ENCODE measurements at regions not wholly inside any gene's neighbourhood (a gene's known extent, or its start where the extent isn't known, plus 50 kb on each side); places are given as distances from the start of the nearest gene placed in this dataset.

DNA sequence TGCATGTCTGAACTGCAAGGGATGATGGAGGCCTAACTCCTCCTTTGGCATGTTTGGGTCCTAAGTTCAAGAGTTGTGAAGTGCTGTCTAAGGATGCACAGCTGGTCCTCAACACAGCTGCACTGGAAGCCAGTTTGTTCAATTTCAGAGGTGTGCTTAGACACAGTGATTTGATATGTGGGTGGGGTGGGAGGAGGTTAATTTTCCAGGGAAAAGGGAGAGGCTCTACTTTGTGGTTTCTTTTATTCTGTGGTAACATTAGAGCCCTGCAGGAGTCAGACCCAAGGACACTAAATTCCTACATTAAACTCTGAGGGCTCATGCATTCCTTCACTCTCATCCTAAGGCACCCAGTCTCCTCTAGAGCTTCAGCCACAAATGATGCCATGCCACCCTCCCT is 188.4 kb upstream of the MAST4 start:
- Histone ChIP-seq H2AFZ (ENCODE audit: low read length) (no peak overlapping the region), H3K4me2 (ENCODE audit: low read depth, low read length) (no peak overlapping the region), H3K4me3 (replicated peaks in 1 of 3; ENCODE audit: insufficient read depth in 1 of 3, low read depth in 2 of 3, low read length in 3 of 3) (no peak overlapping the region), H3K27ac (ENCODE audit: extremely low read length, insufficient read depth, low read length) (no peak overlapping the region), H3K9me3 (ENCODE audit: low read length) (no peaks in the 10 kb centered on the region), H3K36me3 (replicated peaks in 1 of 2; ENCODE audit: control insufficient read depth in 1 of 2, insufficient read depth in 2 of 2, low read length in 2 of 2) (no peaks in the 10 kb centered on the region), H3K4me1 (ENCODE audit: insufficient read depth, low read length) (no peaks in the 10 kb centered on the region), H3K9ac (ENCODE audit: insufficient read depth, low read depth, low read length) (no peak overlapping the region), H3K79me2 (ENCODE audit: insufficient read depth, low read length) (no peaks in the 10 kb centered on the region), H3K27me3 (ENCODE audit: control insufficient read depth in 1 of 2, insufficient read depth in 2 of 2, low read length in 2 of 2) (peaks cover 0 to 2% of the 10 kb centered on the region in 2 experiments; a peak in 1 of 5 replicates), H4K20me1 (ENCODE audit: insufficient read depth, low read length) (no peaks in the 10 kb centered on the region)
- ATAC-seq (no peak), FAIRE-seq (no peak), DNase-seq (ENCODE audit: low spot score) (no peak)
- in situ Hi-C loops (cut with HindIII; ENCODE audit: extremely low pct_ligation_motif_present, low pct_unique_long_range_greater_than_20kb) (no loop called here), intact Hi-C loops (cut with micrococcal nuclease; ENCODE audit: unreplicated experiment) (no loop called here)
- ChIA-PET CTCF (ENCODE audit: low intra/inter-chr PET ratio, low total read pairs) (no interaction called here), POLR2A (no interaction called here)
- no peak for TF ChIP-seq PHF21A (CRISPR knock-in tag; IDR thresholded peaks at IDR 0.05)
- no peak for TF ChIP-seq ZNF234 (CRISPR knock-in tag; conservative IDR thresholded peaks at IDR 0.05)
- TF ChIP-seq NFRKB (IDR thresholded peaks at IDR 0.05): no peak
- TF ChIP-seq, protein P1, sequence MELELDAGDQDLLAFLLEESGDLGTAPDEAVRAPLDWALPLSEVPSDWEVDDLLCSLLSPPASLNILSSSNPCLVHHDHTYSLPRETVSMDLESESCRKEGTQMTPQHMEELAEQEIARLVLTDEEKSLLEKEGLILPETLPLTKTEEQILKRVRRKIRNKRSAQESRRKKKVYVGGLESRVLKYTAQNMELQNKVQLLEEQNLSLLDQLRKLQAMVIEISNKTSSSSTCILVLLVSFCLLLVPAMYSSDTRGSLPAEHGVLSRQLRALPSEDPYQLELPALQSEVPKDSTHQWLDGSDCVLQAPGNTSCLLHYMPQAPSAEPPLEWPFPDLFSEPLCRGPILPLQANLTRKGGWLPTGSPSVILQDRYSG (CRISPR knock-in tag; IDR thresholded peaks at IDR 0.05): no peak
- no peak for TF ChIP-seq ISX (CRISPR knock-in tag; conservative IDR thresholded peaks at IDR 0.05)
- no peak for TF ChIP-seq ZNF253 (CRISPR knock-in tag; IDR thresholded peaks at IDR 0.05; ENCODE audit: borderline replicate concordance)
- TF ChIP-seq, protein P2, sequence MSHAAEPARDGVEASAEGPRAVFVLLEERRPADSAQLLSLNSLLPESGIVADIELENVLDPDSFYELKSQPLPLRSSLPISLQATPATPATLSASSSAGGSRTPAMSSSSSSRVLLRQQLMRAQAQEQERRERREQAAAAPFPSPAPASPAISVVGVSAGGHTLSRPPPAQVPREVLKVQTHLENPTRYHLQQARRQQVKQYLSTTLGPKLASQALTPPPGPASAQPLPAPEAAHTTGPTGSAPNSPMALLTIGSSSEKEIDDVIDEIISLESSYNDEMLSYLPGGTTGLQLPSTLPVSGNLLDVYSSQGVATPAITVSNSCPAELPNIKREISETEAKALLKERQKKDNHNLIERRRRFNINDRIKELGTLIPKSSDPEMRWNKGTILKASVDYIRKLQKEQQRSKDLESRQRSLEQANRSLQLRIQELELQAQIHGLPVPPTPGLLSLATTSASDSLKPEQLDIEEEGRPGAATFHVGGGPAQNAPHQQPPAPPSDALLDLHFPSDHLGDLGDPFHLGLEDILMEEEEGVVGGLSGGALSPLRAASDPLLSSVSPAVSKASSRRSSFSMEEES (CRISPR knock-in tag; IDR thresholded peaks at IDR 0.05): no peak
- TF ChIP-seq, protein P3, sequence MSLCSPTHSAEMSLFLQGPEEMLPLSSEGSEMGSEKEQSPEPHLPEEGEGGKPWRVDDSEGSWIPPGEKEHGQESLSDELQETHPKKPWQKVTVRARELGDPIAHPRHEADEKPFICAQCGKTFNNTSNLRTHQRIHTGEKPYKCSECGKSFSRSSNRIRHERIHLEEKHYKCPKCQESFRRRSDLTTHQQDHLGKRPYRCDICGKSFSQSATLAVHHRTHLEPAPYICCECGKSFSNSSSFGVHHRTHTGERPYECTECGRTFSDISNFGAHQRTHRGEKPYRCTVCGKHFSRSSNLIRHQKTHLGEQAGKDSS (CRISPR knock-in tag; IDR thresholded peaks at IDR 0.05; ENCODE audit: borderline replicate concordance, low read depth): no peak
- no peak for TF ChIP-seq POGZ (CRISPR knock-in tag; IDR thresholded peaks at IDR 0.05)
- TF ChIP-seq ZNF564 (CRISPR knock-in tag; IDR thresholded peaks at IDR 0.05): no peak
- no peak for TF ChIP-seq SRSF1 (optimal IDR thresholded peaks at IDR 0.05; ENCODE audit: low read depth, low read length)
- no peak for TF ChIP-seq ZFP1 (CRISPR knock-in tag; IDR thresholded peaks at IDR 0.05)
- TF ChIP-seq SMAD3 (CRISPR knock-in tag; IDR thresholded peaks at IDR 0.05): no peak
- TF ChIP-seq, protein P4, sequence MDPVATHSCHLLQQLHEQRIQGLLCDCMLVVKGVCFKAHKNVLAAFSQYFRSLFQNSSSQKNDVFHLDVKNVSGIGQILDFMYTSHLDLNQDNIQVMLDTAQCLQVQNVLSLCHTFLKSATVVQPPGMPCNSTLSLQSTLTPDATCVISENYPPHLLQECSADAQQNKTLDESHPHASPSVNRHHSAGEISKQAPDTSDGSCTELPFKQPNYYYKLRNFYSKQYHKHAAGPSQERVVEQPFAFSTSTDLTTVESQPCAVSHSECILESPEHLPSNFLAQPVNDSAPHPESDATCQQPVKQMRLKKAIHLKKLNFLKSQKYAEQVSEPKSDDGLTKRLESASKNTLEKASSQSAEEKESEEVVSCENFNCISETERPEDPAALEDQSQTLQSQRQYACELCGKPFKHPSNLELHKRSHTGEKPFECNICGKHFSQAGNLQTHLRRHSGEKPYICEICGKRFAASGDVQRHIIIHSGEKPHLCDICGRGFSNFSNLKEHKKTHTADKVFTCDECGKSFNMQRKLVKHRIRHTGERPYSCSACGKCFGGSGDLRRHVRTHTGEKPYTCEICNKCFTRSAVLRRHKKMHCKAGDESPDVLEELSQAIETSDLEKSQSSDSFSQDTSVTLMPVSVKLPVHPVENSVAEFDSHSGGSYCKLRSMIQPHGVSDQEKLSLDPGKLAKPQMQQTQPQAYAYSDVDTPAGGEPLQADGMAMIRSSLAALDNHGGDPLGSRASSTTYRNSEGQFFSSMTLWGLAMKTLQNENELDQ (CRISPR knock-in tag; IDR thresholded peaks at IDR 0.05; ENCODE audit: borderline replicate concordance): no peak
- TF ChIP-seq EP300 (IDR thresholded peaks at IDR 0.05; ENCODE audit: low read depth in 2 of 2, low read length in 2 of 2): no peak
- no peak for TF ChIP-seq EP300 (CRISPR knock-in tag; IDR thresholded peaks at IDR 0.05; ENCODE audit: borderline replicate concordance)
- TF ChIP-seq, protein P5, sequence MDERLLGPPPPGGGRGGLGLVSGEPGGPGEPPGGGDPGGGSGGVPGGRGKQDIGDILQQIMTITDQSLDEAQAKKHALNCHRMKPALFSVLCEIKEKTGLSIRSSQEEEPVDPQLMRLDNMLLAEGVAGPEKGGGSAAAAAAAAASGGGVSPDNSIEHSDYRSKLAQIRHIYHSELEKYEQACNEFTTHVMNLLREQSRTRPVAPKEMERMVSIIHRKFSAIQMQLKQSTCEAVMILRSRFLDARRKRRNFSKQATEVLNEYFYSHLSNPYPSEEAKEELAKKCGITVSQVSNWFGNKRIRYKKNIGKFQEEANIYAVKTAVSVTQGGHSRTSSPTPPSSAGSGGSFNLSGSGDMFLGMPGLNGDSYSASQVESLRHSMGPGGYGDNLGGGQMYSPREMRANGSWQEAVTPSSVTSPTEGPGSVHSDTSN (CRISPR knock-in tag; IDR thresholded peaks at IDR 0.05): no peak
- TF ChIP-seq ZNF260 (CRISPR knock-in tag; IDR thresholded peaks at IDR 0.05; ENCODE audit: borderline replicate concordance, low read depth): no peak
- no peak for TF ChIP-seq PAWR (CRISPR knock-in tag; IDR thresholded peaks at IDR 0.05; ENCODE audit: borderline replicate concordance)
- no peak for TF ChIP-seq CHD2 (IDR thresholded peaks at IDR 0.05; ENCODE audit: low read depth, low read length)
- no peak for TF ChIP-seq RARA (CRISPR knock-in tag; IDR thresholded peaks at IDR 0.05)
- BruUV-seq (replicated peaks): no TSS peak
